GM21825 (cell line): ENCODE measurements at regions not wholly inside any gene's neighbourhood (a gene's known extent, or its start where the extent isn't known, plus 50 kb on each side); places are given as distances from the start of the nearest gene placed in this dataset.
"Not testable (repeated sequence)": the region's sequence is repeated elsewhere in the genome, so short reads cannot be mapped to it uniquely, and the experiment has no call there.

ENCODE experiments used
- ATAC-seq: cut with Tn5 transposase; IDR thresholded peaks from one replicate; pipeline ENCODE4 v1.9.1; 2021; ENCODE audit warnings: mild to moderate bottlenecking, moderate library complexity; ENCODE audit not compliant: unreplicated experiment

GRCh38 chr15:24832282-24832681 is 122.5 kb upstream of the SNRPN start:
- ATAC-seq, result no peak

- no peak for ATAC-seq
Observed at GRCh38 chr15:24835301-24835700, 119.5 kb upstream of the SNRPN start.

- ATAC-seq, result no peak
Observed at GRCh38 chr15:24848050-24848449, 106.7 kb upstream of the SNRPN start.

GRCh38 chr15:24856397-24857390 is 98.1 kb upstream of the SNRPN start:
- ATAC-seq, result no peak

- ATAC-seq, result no peak
Observed at GRCh38 chr15:24857763-24858162, 97.0 kb upstream of the SNRPN start.

- ATAC-seq, result not testable (repeated sequence)
Observed at GRCh38 chr15:24858183-24858582, 96.6 kb upstream of the SNRPN start.

- ATAC-seq, result no peak
Observed at GRCh38 chr15:24858737-24859601, 95.8 kb upstream of the SNRPN start.

GRCh38 chr15:24861014-24861690 is 93.6 kb upstream of the SNRPN start:
- ATAC-seq, result no peak

- no peak for ATAC-seq
Observed at GRCh38 chr15:24862726-24863521, 91.9 kb upstream of the SNRPN start.

GRCh38 chr15:24865303-24865702 is 89.5 kb upstream of the SNRPN start:
- ATAC-seq, result no peak

GRCh38 chr15:24877174-24877573 is 77.6 kb upstream of the SNRPN start:
- ATAC-seq, result no peak

- no peak for ATAC-seq
Observed at GRCh38 chr15:24878153-24878552, 76.6 kb upstream of the SNRPN start.

- ATAC-seq, result no peak
Observed at GRCh38 chr15:24879492-24879891, 75.3 kb upstream of the SNRPN start.

GRCh38 chr15:24880663-24881062 is 74.1 kb upstream of the SNRPN start:
- ATAC-seq, result no peak

- ATAC-seq, result no peak
Observed at GRCh38 chr15:24886538-24886937, 68.2 kb upstream of the SNRPN start.

GRCh38 chr15:24898715-24899272 is 56.0 kb upstream of the SNRPN start:
- no peak for ATAC-seq

- no peak for ATAC-seq
Observed at GRCh38 chr15:24899367-24899766, 55.4 kb upstream of the SNRPN start.

GRCh38 chr15:24899795-24900194 is 55.0 kb upstream of the SNRPN start:
- ATAC-seq, result no peak

- no peak for ATAC-seq
Observed at GRCh38 chr15:24901409-24901808, 53.4 kb upstream of the SNRPN start.
